Keratinocyte (primary cell): ENCODE measurements at regions not wholly inside any gene's neighbourhood (a gene's known extent, or its start where the extent isn't known, plus 50 kb on each side); places are given as distances from the start of the nearest gene placed in this dataset.

ENCODE experiments used
- DNase-seq: peaks from one replicate; pipeline ENCODE4 v3.0.0-alpha.2; 2011; ENCODE audit warnings: low read depth, missing footprints, low spot score
- FAIRE-seq: peaks from 2 replicates; lab custom pipeline; 2011; peaks lifted over from hg19 to GRCh38; lab: Jason Lieb, UNC
- H2AFZ ChIP-seq: 2 replicates; pipeline ENCODE4 v1.6.0; 2012; ENCODE audit warnings: low read length, control low read depth, inconsistent platforms; ENCODE audit not compliant: control insufficient read depth
- H3K27ac ChIP-seq: 2 replicates; pipeline ENCODE4 v1.5.1; 2011; ENCODE audit warnings: low read length; ENCODE audit not compliant: control insufficient read depth, insufficient read depth
- H3K27me3 ChIP-seq: 3 replicates; pipeline ENCODE4 v1.6.0; 2011; ENCODE audit warnings: low read length; ENCODE audit not compliant: control insufficient read depth, insufficient read depth; ENCODE audit errors: extremely low read depth
- H3K36me3 ChIP-seq, 2 experiments: 2 replicates in 1 of 2; 3 replicates in 1 of 2; pipeline ENCODE4 v1.5.1; 2011; ENCODE audit warnings: low read length in 2 of 2, mild to moderate bottlenecking in 1 of 2; ENCODE audit not compliant: control insufficient read depth in 2 of 2, insufficient read depth in 2 of 2; ENCODE audit errors: extremely low read depth in 1 of 2
- H3K4me1 ChIP-seq: 3 replicates; pipeline ENCODE4 v1.5.1; 2011; ENCODE audit warnings: low read length; ENCODE audit not compliant: control insufficient read depth, insufficient read depth; ENCODE audit errors: extremely low read depth
- H3K4me2 ChIP-seq: 3 replicates; pipeline ENCODE4 v1.6.0; 2011; ENCODE audit warnings: low read depth, low read length; ENCODE audit not compliant: control insufficient read depth, insufficient read depth; ENCODE audit errors: extremely low read depth
- H3K4me3 ChIP-seq, 3 experiments: fragments of 200-600 bp in 1 of 3; sonication (generic) in 1 of 3; 2 replicates in 2 of 3; 3 replicates in 1 of 3; pipeline ENCODE4 v1.5.1; 2011 to 2016; ENCODE audit warnings: low read length in 3 of 3, mild to moderate bottlenecking in 3 of 3, control low read depth in 2 of 3, inconsistent platforms in 1 of 3, low read depth in 1 of 3, mixed read lengths in 1 of 3, mixed run types in 1 of 3, moderate library complexity in 1 of 3; ENCODE audit not compliant: control insufficient read depth in 2 of 3, insufficient read depth in 2 of 3; ENCODE audit errors: extremely low read depth in 1 of 3
- H3K79me2 ChIP-seq: 2 replicates; pipeline ENCODE4 v1.6.0; 2012; ENCODE audit warnings: low read length; ENCODE audit not compliant: control insufficient read depth, insufficient read depth
- H3K9ac ChIP-seq: 3 replicates; pipeline ENCODE4 v1.6.0; 2011; ENCODE audit warnings: low read length; ENCODE audit not compliant: control insufficient read depth, insufficient read depth; ENCODE audit errors: extremely low read depth
- H3K9me1 ChIP-seq: 3 replicates; pipeline ENCODE4 v1.6.0; 2011; ENCODE audit warnings: low read length; ENCODE audit not compliant: control insufficient read depth, insufficient read depth; ENCODE audit errors: extremely low read depth
- H3K9me3 ChIP-seq: 2 replicates; pipeline ENCODE4 v1.5.1; 2012; ENCODE audit warnings: low read depth, low read length; ENCODE audit not compliant: control insufficient read depth
- H4K20me1 ChIP-seq: 3 replicates; pipeline ENCODE4 v1.6.0; 2011; ENCODE audit warnings: low read length; ENCODE audit not compliant: control insufficient read depth, insufficient read depth; ENCODE audit errors: extremely low read depth
- EZH2 ChIP-seq: IDR thresholded peaks from one replicate; pipeline ENCODE4 v1.6.1; 2012; ENCODE audit warnings: inconsistent platforms, mild to moderate bottlenecking, low read length, moderate library complexity
- dilution Hi-C: fragments of 300-500 bp; cut with MboI; formaldehyde crosslinking; loops from one replicate; pipeline ENCODE4 v1.7.0; 2020; ENCODE audit warnings: low sequenced_read_pairs; ENCODE audit not compliant: extremely low pct_ligation_motif_present
- TF ChIP-seq, protein P1 (sequence below), 3 experiments: IDR thresholded peaks in 1 of 3; conservative IDR thresholded peaks in 1 of 3; optimal IDR thresholded peaks in 1 of 3; 2 replicates in 2 of 3; 3 replicates in 1 of 3; pipeline versions ENCODE3 to v1.5.1; 2011; ENCODE audit warnings: low read length in 3 of 3, mild to moderate bottlenecking in 3 of 3, moderate library complexity in 2 of 3, control low read depth in 1 of 3, inconsistent platforms in 1 of 3; ENCODE audit not compliant: insufficient read depth in 2 of 3; ENCODE audit errors: extremely low read depth in 1 of 3

DNA sequence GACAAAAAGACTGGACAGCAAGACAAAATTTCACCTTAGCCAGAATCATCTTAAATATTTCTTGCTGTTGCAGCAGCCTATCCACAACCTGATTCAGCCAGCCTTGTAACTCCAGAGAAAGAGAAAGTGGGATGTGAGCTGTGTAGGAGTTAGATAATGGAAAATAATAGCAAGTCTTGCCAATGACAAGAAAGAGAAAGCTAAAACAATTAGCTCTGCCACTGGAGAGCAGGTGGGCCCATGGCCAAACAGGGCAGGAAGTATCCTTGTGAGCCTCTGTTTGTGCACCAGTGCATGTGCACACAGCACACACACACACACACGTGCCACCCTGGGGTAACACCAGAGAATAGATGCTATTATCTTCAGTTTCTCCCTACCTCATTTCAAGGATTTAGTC is 106.0 kb upstream of the CCDC196 start:
- no peak overlapping the region for H2AFZ ChIP-seq
- no peaks in the 10 kb centered on the region for H3K9me1 ChIP-seq
- TF ChIP-seq, protein P1, sequence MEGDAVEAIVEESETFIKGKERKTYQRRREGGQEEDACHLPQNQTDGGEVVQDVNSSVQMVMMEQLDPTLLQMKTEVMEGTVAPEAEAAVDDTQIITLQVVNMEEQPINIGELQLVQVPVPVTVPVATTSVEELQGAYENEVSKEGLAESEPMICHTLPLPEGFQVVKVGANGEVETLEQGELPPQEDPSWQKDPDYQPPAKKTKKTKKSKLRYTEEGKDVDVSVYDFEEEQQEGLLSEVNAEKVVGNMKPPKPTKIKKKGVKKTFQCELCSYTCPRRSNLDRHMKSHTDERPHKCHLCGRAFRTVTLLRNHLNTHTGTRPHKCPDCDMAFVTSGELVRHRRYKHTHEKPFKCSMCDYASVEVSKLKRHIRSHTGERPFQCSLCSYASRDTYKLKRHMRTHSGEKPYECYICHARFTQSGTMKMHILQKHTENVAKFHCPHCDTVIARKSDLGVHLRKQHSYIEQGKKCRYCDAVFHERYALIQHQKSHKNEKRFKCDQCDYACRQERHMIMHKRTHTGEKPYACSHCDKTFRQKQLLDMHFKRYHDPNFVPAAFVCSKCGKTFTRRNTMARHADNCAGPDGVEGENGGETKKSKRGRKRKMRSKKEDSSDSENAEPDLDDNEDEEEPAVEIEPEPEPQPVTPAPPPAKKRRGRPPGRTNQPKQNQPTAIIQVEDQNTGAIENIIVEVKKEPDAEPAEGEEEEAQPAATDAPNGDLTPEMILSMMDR (optimal IDR thresholded peaks at IDR 0.05 in 1 of 3, IDR thresholded peaks at IDR 0.05 in 1 of 3, conservative IDR thresholded peaks at IDR 0.05 in 1 of 3; ENCODE audit: extremely low read depth in 1 of 3, insufficient read depth in 2 of 3, low read length in 3 of 3) = no peak
- no peak for TF ChIP-seq EZH2
- no peak overlapping the region for H3K4me2 ChIP-seq
- H3K27ac ChIP-seq = no peak overlapping the region
- no peak overlapping the region for H3K4me3 ChIP-seq
- dilution Hi-C loops = no loop called here
- no peaks in the 10 kb centered on the region for H3K27me3 ChIP-seq
- no peak for FAIRE-seq
- no peaks in the 10 kb centered on the region for H4K20me1 ChIP-seq
- H3K4me1 ChIP-seq = peaks cover 18% of the 10 kb centered on the region
- H3K9ac ChIP-seq = no peak overlapping the region
- no peaks in the 10 kb centered on the region for H3K79me2 ChIP-seq
- no peaks in the 10 kb centered on the region for H3K36me3 ChIP-seq
- H3K9me3 ChIP-seq = no peaks in the 10 kb centered on the region
- DNase-seq = no peak

DNA sequence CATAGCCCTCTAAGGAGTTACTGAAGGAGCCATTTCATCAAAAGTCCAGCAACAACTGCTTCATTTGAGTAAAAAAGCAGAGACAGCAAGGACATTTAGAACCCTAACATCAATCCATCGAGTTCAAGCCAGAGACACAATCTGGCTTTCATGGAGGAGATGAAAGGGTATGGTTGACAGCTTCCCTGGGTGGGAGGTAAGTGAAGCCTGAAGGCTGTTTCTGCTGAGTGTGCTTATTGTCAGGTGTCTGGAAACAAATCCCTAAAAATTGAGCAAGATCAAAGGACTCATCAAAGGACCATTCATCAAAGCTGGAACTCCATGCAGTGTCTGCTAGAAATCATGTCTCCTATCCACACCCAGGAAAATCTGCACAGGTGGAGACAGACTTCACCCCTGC is 104.4 kb upstream of the CCDC196 start:
- dilution Hi-C loops = no loop called here
- Histone ChIP-seq H3K27me3 (no peaks in the 10 kb centered on the region), H3K4me2 (no peak overlapping the region), H3K9me3 (no peaks in the 10 kb centered on the region), H2AFZ (no peak overlapping the region), H4K20me1 (no peaks in the 10 kb centered on the region), H3K79me2 (no peaks in the 10 kb centered on the region), H3K9me1 (no peaks in the 10 kb centered on the region), H3K9ac (no peak overlapping the region), H3K4me1 (peaks cover 18% of the 10 kb centered on the region), H3K36me3 (no peaks in the 10 kb centered on the region), H3K4me3 (no peak overlapping the region), H3K27ac (no peak overlapping the region)
- TF ChIP-seq, protein P1 (optimal IDR thresholded peaks at IDR 0.05 in 1 of 3, IDR thresholded peaks at IDR 0.05 in 1 of 3, conservative IDR thresholded peaks at IDR 0.05 in 1 of 3; ENCODE audit: extremely low read depth in 1 of 3, insufficient read depth in 2 of 3, low read length in 3 of 3) = no peak
- TF ChIP-seq EZH2 = no peak
- no peak for DNase-seq
- no peak for FAIRE-seq
